Heart right ventricle (tissue), 16 donors: ENCODE measurements at regions not wholly inside any gene's neighbourhood (a gene's known extent, or its start where the extent isn't known, plus 50 kb on each side); places are given as distances from the start of the nearest gene placed in this dataset.

Source experiments
- ATAC-seq, 8 donors: fragments of 200-7000 bp; cut with Tn5 transposase; one replicate each; pipeline ENCODE4 v1.9.1; 2020; ENCODE audit warnings: mild to moderate bottlenecking in 8 of 8, moderate library complexity in 8 of 8, moderate number of reproducible peaks in 1 of 8
- DNase-seq, 2 donors: peaks; one replicate each; pipeline ENCODE4 v3.0.0-alpha.2; 2020
- H3K27ac ChIP-seq, 10 donors: fragments of 200-600 bp; sonication (generic) in 2 of 10; one replicate each; pipeline versions ENCODE4 v1.5.0 to v1.8.0; 2020 to 2022; ENCODE audit warnings: mild to moderate bottlenecking in 3 of 10
- H3K27me3 ChIP-seq, 7 donors: fragments of 200-600 bp; one replicate each; pipeline ENCODE4 v1.8.0; 2021 to 2022; ENCODE audit warnings: mild to moderate bottlenecking in 2 of 7
- H3K36me3 ChIP-seq, 9 donors: fragments of 200-600 bp; sonication (generic) in 1 of 9; one replicate each; pipeline versions ENCODE4 v1.5.0 to v1.8.0; 2020 to 2022; ENCODE audit warnings: mild to moderate bottlenecking in 2 of 9
- H3K4me1 ChIP-seq, 9 donors: fragments of 200-600 bp; sonication (generic) in 1 of 9; one replicate each; pipeline versions ENCODE4 v1.5.0 to v1.8.0; 2020 to 2022; ENCODE audit warnings: mild to moderate bottlenecking in 4 of 9
- H3K4me3 ChIP-seq, 10 donors: fragments of 200-600 bp; sonication (generic) in 2 of 10; one replicate each; pipeline versions ENCODE4 v1.5.0 to v1.8.0; 2020 to 2022; ENCODE audit warnings: mild to moderate bottlenecking in 7 of 10, moderate library complexity in 2 of 10
- H3K9me3 ChIP-seq, 11 donors: fragments of 200-600 bp in 10 of 11; sonication (generic) in 2 of 11; one replicate each; pipeline versions ENCODE4 v1.5.0 to v1.8.0; 2013 to 2022; ENCODE audit warnings: mild to moderate bottlenecking in 2 of 11, control low read depth in 1 of 11, moderate library complexity in 1 of 11
- CTCF ChIP-seq, 9 donors: fragments of 200-600 bp; sonication (generic) in 2 of 9; IDR thresholded peaks; one replicate each; pipeline versions ENCODE4 v1.5.0 to v1.8.0; 2021 to 2022; ENCODE audit warnings: antibody characterized with exemption in 9 of 9, mild to moderate bottlenecking in 5 of 9, moderate library complexity in 1 of 9
- WGBS, 2 donors: extraction: QIAGEN DNeasy Blood & Tissue Kit; methylation state at CpG; one replicate each; pipeline ENCODE4 v1.1.7; 2013; ENCODE audit warnings: inconsistent platforms in 1 of 2; 5-methylcytosine and 5-hydroxymethylcytosine counted together
- intact Hi-C, 10 donors: fragments of 100-400 bp; cut with DNase I; formaldehyde crosslinking; loops; one replicate each; pipeline versions ENCODE4 v1.11.1 to v1.14.2; 2022
- donor health status: Arrhythmogenic right ventricular cardiomyopathy.
- donor health status: ischemic (EF 13 %, LVEDD 7.1; RV severe dilation, severe dysfunction).
- donor health status: healthy with polysubstance abuse.
- donor health status: DM: no; HTN: yes; CAD: no.
- donor health status: DM: no; HTN: no; CAD: no.
- donor health status: ischemic (EF 25% LVEDD 6.9; RV normal size, moderate dysfunction).
- donor health status: ischemic (EF 25% LVEDD 5.7; RV mildly dilated, moderate dysfunction).
- donor health status: healthy.
- donor health status: DM: yes; HTN: yes; CAD: no.
- donor health status: Ischemic cardiomyopathy.
- donor health status: ischemic (EF 35%, LVEDD 5.7; RV mildly dilated, moderate dysfunction).
- donor health status: nonischemic (EF 11% LVEDD 7.7; RV severe dilation, severe dysfunction).
- donor health status: DM: yes; HTN: yes; CAD: no.
- donor health status: PGD.
- donor health status: ischemic (EF 29% LVEDD 5.4; RV normal size, mild dysfunction).
- donor health status: nonischemic (EF 23%, LVEDD 6.1; RV moderate dilation, normal function).

DNA sequence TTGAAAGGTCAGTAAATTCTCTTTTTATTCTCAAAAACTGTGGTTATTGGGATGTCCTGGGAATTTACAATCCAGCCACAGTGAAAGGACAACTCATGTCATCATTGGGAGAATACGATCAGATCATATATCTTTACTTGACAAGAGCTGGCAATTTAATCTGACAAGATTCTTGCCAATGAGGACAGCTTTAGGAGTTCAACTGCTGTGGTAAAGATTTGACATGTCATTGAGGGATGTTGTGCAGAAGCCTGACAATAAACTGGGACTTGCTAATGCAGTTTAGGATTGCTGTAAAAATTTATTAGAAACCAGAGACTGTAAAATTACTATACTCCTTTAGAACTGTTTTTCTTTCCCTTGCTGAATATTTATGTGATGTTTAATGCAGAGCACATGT, 1131.0 kb downstream of the MAT2B start:
- no peaks in the 10 kb centered on the region for H3K4me1 ChIP-seq
- no peak for DNase-seq
- H3K27me3 ChIP-seq = no peaks in the 10 kb centered on the region
- ATAC-seq = no peak
- TF ChIP-seq CTCF (IDR thresholded peaks at IDR 0.05) = no peak
- no peaks in the 10 kb centered on the region for H3K9me3 ChIP-seq
- intact Hi-C loops = no loop called here
- WGBS, 2 donors = 33 to 43% methylated on average over 1 of the region's 1 CpG
- no peaks in the 10 kb centered on the region for H3K36me3 ChIP-seq
- H3K27ac ChIP-seq = no peak overlapping the region
- H3K4me3 ChIP-seq = no peak overlapping the region

DNA sequence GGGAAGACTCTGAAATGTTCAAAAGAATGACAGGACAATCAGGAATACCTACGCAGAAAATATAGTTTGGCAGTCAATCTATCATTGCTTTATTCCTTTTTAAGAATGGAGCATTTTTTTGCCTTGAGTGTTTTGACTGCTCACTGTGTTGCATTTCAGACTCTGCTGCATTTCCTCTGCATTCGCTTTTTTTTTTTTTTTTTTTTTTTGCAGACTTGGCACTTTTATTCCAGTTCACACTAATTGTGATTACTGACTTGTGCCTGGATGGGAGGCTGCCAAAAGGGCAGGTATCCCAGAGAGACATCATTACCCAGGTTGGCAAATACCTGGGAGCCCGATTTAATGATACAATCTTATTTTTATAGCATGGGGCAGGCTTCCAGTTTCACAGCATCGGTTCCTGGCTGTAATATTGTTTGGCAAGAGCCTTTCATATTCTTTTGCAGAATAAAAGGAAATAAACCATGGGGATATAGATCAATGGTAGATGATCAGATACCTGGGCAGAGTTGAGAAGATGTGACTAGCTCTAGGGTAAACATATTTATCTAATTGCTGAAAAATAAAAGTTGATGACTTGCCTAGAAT, 1132.6 kb downstream of the MAT2B start:
- ATAC-seq (no peak), DNase-seq (no peak)
- intact Hi-C loops = no loop called here
- Histone ChIP-seq H3K4me1 (no peaks in the 10 kb centered on the region), H3K9me3 (no peaks in the 10 kb centered on the region), H3K4me3 (no peak overlapping the region), H3K27ac (no peak overlapping the region), H3K36me3 (no peaks in the 10 kb centered on the region), H3K27me3 (no peaks in the 10 kb centered on the region)
- no peak for TF ChIP-seq CTCF (IDR thresholded peaks at IDR 0.05)
- WGBS, 2 donors = 74 to 80% methylated on average over 4 of the region's 4 CpGs

- no peak overlapping the region for H3K27ac ChIP-seq
- H3K4me3 ChIP-seq = no peak overlapping the region
- intact Hi-C loops = loop anchor here in 1 of 10 donors (10.0 kb wide), 1 partner anchor 834 kb away; no protein-coding TSS in a partner anchor
- peaks cover 0 to 6% (median 0%) of the 10 kb centered on the region in 11 donors for H3K9me3 ChIP-seq
- no peak for TF ChIP-seq CTCF (IDR thresholded peaks at IDR 0.05)
- no peaks in the 10 kb centered on the region for H3K36me3 ChIP-seq
- ATAC-seq (no peak), DNase-seq (no peak)
- no peaks in the 10 kb centered on the region for H3K27me3 ChIP-seq
- H3K4me1 ChIP-seq = peaks cover 0 to 9% (median 0%) of the 10 kb centered on the region in 9 donors
These were observed 1143.8 kb downstream of the MAT2B start for GRCh38 chr5:164649266-164649665.

DNA sequence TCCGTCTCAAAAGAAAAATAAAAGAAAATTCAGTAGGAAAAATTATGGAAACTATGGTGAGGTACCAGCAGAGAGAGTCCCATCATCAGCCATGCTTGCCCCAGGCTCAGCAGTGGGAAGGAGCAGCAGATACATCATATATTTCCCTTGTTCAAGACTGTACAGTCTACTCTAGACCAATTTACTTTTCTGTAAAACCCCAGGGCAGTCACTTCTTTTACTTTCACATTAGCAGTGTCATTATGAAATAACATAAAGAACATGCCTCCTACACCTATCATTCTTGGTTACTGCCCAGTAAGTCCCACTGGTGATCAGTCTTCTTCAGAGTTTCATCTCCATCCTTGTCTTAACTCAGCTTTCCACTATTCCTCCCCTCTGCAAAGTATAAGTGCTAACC, 1145.0 kb downstream of the MAT2B start:
- Histone ChIP-seq H3K4me1 (peaks cover 0 to 9% (median 0%) of the 10 kb centered on the region in 9 donors), H3K9me3 (peaks cover 0 to 2% (median 0%) of the 10 kb centered on the region in 11 donors), H3K4me3 (no peak overlapping the region), H3K27me3 (no peaks in the 10 kb centered on the region), H3K27ac (no peak overlapping the region), H3K36me3 (no peaks in the 10 kb centered on the region)
- TF ChIP-seq CTCF (IDR thresholded peaks at IDR 0.05) = no peak
- intact Hi-C loops = no loop called here
- DNase-seq = no peak
- 84 to 87% methylated on average over 1 of the region's 1 CpG for WGBS, 2 donors
- no peak for ATAC-seq
